GM12891 (cell line): ENCODE measurements at regions not wholly inside any gene's neighbourhood (a gene's known extent, or its start where the extent isn't known, plus 50 kb on each side); places are given as distances from the start of the nearest gene placed in this dataset.

Experiments
- POLR2A ChIP-seq: IDR thresholded peaks from 2 replicates; pipeline ENCODE4 v1.6.1; 2011; ENCODE audit warnings: low read depth, low read length, control low read depth
- POLR2AphosphoS5 ChIP-seq: IDR thresholded peaks from 2 replicates; pipeline ENCODE4 v1.6.1; 2011; ENCODE audit warnings: low read depth, low read length, control low read depth
- SPI1 ChIP-seq: IDR thresholded peaks from 2 replicates; pipeline ENCODE4 v1.6.1; 2011; ENCODE audit warnings: low read depth, low read length, control low read depth
- TAF1 ChIP-seq: IDR thresholded peaks from 2 replicates; pipeline ENCODE4 v1.6.1; 2011; ENCODE audit warnings: low read depth, low read length, control low read depth

DNA sequence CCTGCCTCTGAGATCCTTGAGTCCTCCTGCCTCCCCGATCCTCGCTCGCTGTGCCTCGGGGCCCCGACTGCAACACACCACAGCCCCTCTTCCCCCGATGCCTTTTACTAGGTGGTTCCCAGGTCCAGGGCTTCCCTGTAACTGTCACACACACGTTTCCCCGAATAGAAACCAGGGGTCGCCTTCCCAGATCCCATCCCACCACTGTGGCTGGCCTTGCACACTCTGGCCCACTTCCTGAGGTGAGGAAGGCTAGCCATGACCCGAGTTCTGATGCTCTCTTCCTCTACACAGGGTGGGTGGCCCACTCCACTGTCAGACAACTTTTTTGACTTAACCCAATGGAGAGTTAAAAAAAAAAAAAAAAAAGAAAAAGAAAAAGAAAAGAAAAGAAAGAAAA, 139.6 kb upstream of the ASB18 start:
- TF ChIP-seq POLR2AphosphoS5 (no peak), SPI1 (no peak), POLR2A (no peak), TAF1 (no peak)
